ENCODE measurements at regions not wholly inside any gene's neighbourhood (a gene's known extent, or its start where the extent isn't known, plus 50 kb on each side); places are given as distances from the start of the nearest gene placed in this dataset.

- no peak for ATAC-seq
- TF ChIP-seq ZC3H10 (CRISPR knock-in tag; IDR thresholded peaks at IDR 0.05): no peak
- TF ChIP-seq ZNF565 (CRISPR knock-in tag; conservative IDR thresholded peaks at IDR 0.05; ENCODE audit: low read depth): no peak
- no peak for TF ChIP-seq RARB (CRISPR knock-in tag; IDR thresholded peaks at IDR 0.05)
- TF ChIP-seq PPARA (CRISPR knock-in tag; IDR thresholded peaks at IDR 0.05; ENCODE audit: borderline replicate concordance): no peak
- no peak for TF ChIP-seq CREB5 (CRISPR knock-in tag; IDR thresholded peaks at IDR 0.05; ENCODE audit: low read depth)
- no peak for TF ChIP-seq ISL1 (CRISPR knock-in tag; IDR thresholded peaks at IDR 0.05)
- TF ChIP-seq ZNF8 (CRISPR knock-in tag; IDR thresholded peaks at IDR 0.05): no peak
- no peak for TF ChIP-seq BACH2 (CRISPR knock-in tag; IDR thresholded peaks at IDR 0.05; ENCODE audit: borderline replicate concordance)
- no peak for TF ChIP-seq CSRNP3 (CRISPR knock-in tag; IDR thresholded peaks at IDR 0.05)
- TF ChIP-seq ESRRG (CRISPR knock-in tag; IDR thresholded peaks at IDR 0.05): no peak
- TF ChIP-seq OSR1 (CRISPR knock-in tag; IDR thresholded peaks at IDR 0.05): no peak
- TF ChIP-seq TOX (CRISPR knock-in tag; IDR thresholded peaks at IDR 0.05; ENCODE audit: borderline replicate concordance): no peak
- TF ChIP-seq SNAI2 (CRISPR knock-in tag; IDR thresholded peaks at IDR 0.05): no peak
- TF ChIP-seq ZFP3 (CRISPR knock-in tag; IDR thresholded peaks at IDR 0.05): no peak
- no peak for TF ChIP-seq PATZ1 (CRISPR knock-in tag; IDR thresholded peaks at IDR 0.05; ENCODE audit: borderline replicate concordance)
- no peak for TF ChIP-seq CSDC2 (CRISPR knock-in tag; IDR thresholded peaks at IDR 0.05)
- no peak for TF ChIP-seq ZNF70 (CRISPR knock-in tag; IDR thresholded peaks at IDR 0.05)
Measured at GRCh38 chr18:29779096-29779495, 1263.4 kb downstream of the DSC3 start.

- no peak for ATAC-seq
- TF ChIP-seq ZNF8 (CRISPR knock-in tag; IDR thresholded peaks at IDR 0.05): no peak
- TF ChIP-seq CSDC2 (CRISPR knock-in tag; IDR thresholded peaks at IDR 0.05): no peak
- no peak for TF ChIP-seq ZFP3 (CRISPR knock-in tag; IDR thresholded peaks at IDR 0.05)
Measured at GRCh38 chr18:29753379-29753778, 1289.2 kb downstream of the DSC3 start.

GRCh38 chr18:29749704-29750103, 1292.8 kb downstream of the DSC3 start:
- no peak for TF ChIP-seq BACH2 (CRISPR knock-in tag; IDR thresholded peaks at IDR 0.05; ENCODE audit: borderline replicate concordance)
- TF ChIP-seq ISL1 (CRISPR knock-in tag; IDR thresholded peaks at IDR 0.05): peak; percentile 38; the same call in 1 of the 2 replicates
- ATAC-seq: peak; percentile 54

- ATAC-seq: no peak
- TF ChIP-seq GLIS3 (CRISPR knock-in tag; IDR thresholded peaks at IDR 0.05): no peak
- TF ChIP-seq TCF4 (CRISPR knock-in tag; IDR thresholded peaks at IDR 0.05; ENCODE audit: borderline replicate concordance): no peak
- no peak for TF ChIP-seq PPARA (CRISPR knock-in tag; IDR thresholded peaks at IDR 0.05; ENCODE audit: borderline replicate concordance)
- no peak for TF ChIP-seq TOX (CRISPR knock-in tag; IDR thresholded peaks at IDR 0.05; ENCODE audit: borderline replicate concordance)
- no peak for TF ChIP-seq POU6F1 (CRISPR knock-in tag; IDR thresholded peaks at IDR 0.05; ENCODE audit: borderline replicate concordance, low read depth)
Measured at GRCh38 chr18:29741461-29741860, 1301.1 kb downstream of the DSC3 start.

GRCh38 chr18:29737620-29738019, 1304.9 kb downstream of the DSC3 start:
- ATAC-seq: no peak
- TF ChIP-seq CSRNP3 (CRISPR knock-in tag; IDR thresholded peaks at IDR 0.05) (no peak), BACH2 (CRISPR knock-in tag; IDR thresholded peaks at IDR 0.05; ENCODE audit: borderline replicate concordance) (no peak), TSHZ2 (CRISPR knock-in tag; IDR thresholded peaks at IDR 0.05) (no peak), ZNF8 (CRISPR knock-in tag; IDR thresholded peaks at IDR 0.05) (no peak), CREB5 (CRISPR knock-in tag; IDR thresholded peaks at IDR 0.05; ENCODE audit: low read depth) (no peak), ESRRG (CRISPR knock-in tag; IDR thresholded peaks at IDR 0.05) (no peak), TCF4 (CRISPR knock-in tag; IDR thresholded peaks at IDR 0.05; ENCODE audit: borderline replicate concordance) (no peak), ISL1 (CRISPR knock-in tag; IDR thresholded peaks at IDR 0.05) (no peak), ZNF565 (CRISPR knock-in tag; conservative IDR thresholded peaks at IDR 0.05; ENCODE audit: low read depth) (no peak)

All from SK-N-SH treated with all-trans-retinoic acid at 6 μM for 48 hours (cell line).